G401 (cell line): ENCODE measurements at regions not wholly inside any gene's neighbourhood (a gene's known extent, or its start where the extent isn't known, plus 50 kb on each side); places are given as distances from the start of the nearest gene placed in this dataset.
A peak's percentile ranks its signal among the peaks of the same experiment; 100 is the strongest.

Source experiments
- DNase-seq: peaks from one replicate; pipeline ENCODE4 v3.0.0-alpha.2; 2015; ENCODE audit warnings: low spot score
- in situ Hi-C: cut with HindIII; loops from 2 replicates; pipeline ENCODE4 v1.10.0; 2016; ENCODE audit warnings: low sequenced_read_pairs, mixed read lengths

- no peak for DNase-seq
- in situ Hi-C loops: no loop called here
These were observed 78.4 kb upstream of the FUT8 start for GRCh38 chr14:65333943-65334687.

- in situ Hi-C loops: no loop called here
- no peak for DNase-seq
These were observed 77.6 kb upstream of the FUT8 start for GRCh38 chr14:65334765-65335410.

GRCh38 chr14:65335411-65335947, 77.1 kb upstream of the FUT8 start:
- DNase-seq: no peak
- in situ Hi-C loops: no loop called here

- in situ Hi-C loops: no loop called here
- DNase-seq: no peak
These were observed 76.3 kb upstream of the FUT8 start for GRCh38 chr14:65336191-65336591.

- in situ Hi-C loops: no loop called here
- DNase-seq: no peak
These were observed 72.7 kb upstream of the FUT8 start for GRCh38 chr14:65339866-65340265.

GRCh38 chr14:65344011-65344410, 68.5 kb upstream of the FUT8 start:
- DNase-seq: no peak
- in situ Hi-C loops: no loop called here

- in situ Hi-C loops: no loop called here
These were observed 67.3 kb upstream of the FUT8 start for GRCh38 chr14:65345266-65345665.

GRCh38 chr14:65346474-65346873, 66.1 kb upstream of the FUT8 start:
- in situ Hi-C loops: no loop called here
- DNase-seq: no peak

More at GRCh38 chr14:65345266-65345665, 67.3 kb upstream of the FUT8 start:
- DNase-seq: no peak

- in situ Hi-C loops: no loop called here
- DNase-seq: no peak
These were observed 65.6 kb upstream of the FUT8 start for GRCh38 chr14:65346895-65347294.

- in situ Hi-C loops: no loop called here
- no peak for DNase-seq
These were observed 64.4 kb upstream of the FUT8 start for GRCh38 chr14:65348137-65348536.

GRCh38 chr14:65349100-65349499, 63.4 kb upstream of the FUT8 start:
- in situ Hi-C loops: no loop called here
- no peak for DNase-seq

- no peak for DNase-seq
- in situ Hi-C loops: no loop called here
These were observed 60.9 kb upstream of the FUT8 start for GRCh38 chr14:65351493-65352194.

- in situ Hi-C loops: no loop called here
- no peak for DNase-seq
These were observed 59.5 kb upstream of the FUT8 start for GRCh38 chr14:65352964-65353530.

- DNase-seq: no peak
- in situ Hi-C loops: no loop called here
These were observed 58.4 kb upstream of the FUT8 start for GRCh38 chr14:65354131-65354530.

- in situ Hi-C loops: no loop called here
- peak; percentile 67 for DNase-seq
These were observed 57.8 kb upstream of the FUT8 start for GRCh38 chr14:65354715-65355114.

GRCh38 chr14:65356327-65356836, 56.1 kb upstream of the FUT8 start:
- DNase-seq: no peak
- in situ Hi-C loops: no loop called here

GRCh38 chr14:65357113-65357512, 55.4 kb upstream of the FUT8 start:
- DNase-seq: no peak
- in situ Hi-C loops: no loop called here

- in situ Hi-C loops: no loop called here
These were observed 54.8 kb upstream of the FUT8 start for GRCh38 chr14:65357689-65358088.

GRCh38 chr14:65359503-65359902, 53.0 kb upstream of the FUT8 start:
- no peak for DNase-seq
- in situ Hi-C loops: no loop called here

More at GRCh38 chr14:65357689-65358088, 54.8 kb upstream of the FUT8 start:
- no peak for DNase-seq
